CD14-positive monocyte (primary cell): ENCODE measurements at regions not wholly inside any gene's neighbourhood (a gene's known extent, or its start where the extent isn't known, plus 50 kb on each side); places are given as distances from the start of the nearest gene placed in this dataset.

Experiments used
- DNase-seq, 3 donors: peaks; one replicate each; pipeline ENCODE4 v3.0.0-alpha.2; 2011 to 2022
- H2AFZ ChIP-seq: 2 replicates; pipeline ENCODE4 v1.6.0; 2012; ENCODE audit warnings: mild to moderate bottlenecking, low read depth, low read length, inconsistent platforms; ENCODE audit not compliant: insufficient read depth, poor library complexity, severe bottlenecking
- H3K27ac ChIP-seq, 2 donors: 1 replicate in 1 of 2; 2 replicates in 1 of 2; pipeline ENCODE4 v1.5.1; 2012 to 2013; ENCODE audit warnings: low read length in 2 of 2, control low read depth in 1 of 2, inconsistent platforms in 1 of 2, low read depth in 1 of 2, mild to moderate bottlenecking in 1 of 2
- H3K27me3 ChIP-seq, 2 donors: one replicate each; pipeline versions ENCODE4 v1.6.0 to v1.6.1; 2011 to 2013; ENCODE audit warnings: low read length in 2 of 2; ENCODE audit not compliant: control insufficient read depth in 2 of 2, insufficient read depth in 2 of 2
- H3K36me3 ChIP-seq, 2 donors: replicated peaks in 1 of 2; 1 replicate in 1 of 2; 2 replicates in 1 of 2; pipeline versions ENCODE4 v1.5.1 to v1.6.1; 2012 to 2013; ENCODE audit warnings: low read length in 2 of 2, control low read depth in 1 of 2, inconsistent platforms in 1 of 2, mild to moderate bottlenecking in 1 of 2; ENCODE audit not compliant: insufficient read depth in 2 of 2, control insufficient read depth in 1 of 2
- H3K4me1 ChIP-seq, 2 donors: 1 replicate in 1 of 2; 2 replicates in 1 of 2; pipeline versions ENCODE4 v1.5.1 to v1.6.1; 2012 to 2013; ENCODE audit warnings: low read length in 2 of 2, control low read depth in 1 of 2, inconsistent platforms in 1 of 2, mild to moderate bottlenecking in 1 of 2, moderate library complexity in 1 of 2; ENCODE audit not compliant: insufficient read depth in 2 of 2, control insufficient read depth in 1 of 2
- H3K4me2 ChIP-seq: replicated peaks from 2 replicates; pipeline ENCODE3; 2012; ENCODE audit warnings: low read length, moderate library complexity, mild to moderate bottlenecking; ENCODE audit not compliant: poor library complexity, severe bottlenecking; ENCODE audit errors: extremely low read depth
- H3K4me3 ChIP-seq, 3 experiments: fragments of 200-600 bp in 1 of 3; sonication (generic) in 1 of 3; replicated peaks in 1 of 3; 1 replicate in 2 of 3; 2 replicates in 1 of 3; pipeline ENCODE4 v1.5.1; 2011 to 2013; ENCODE audit warnings: low read length in 3 of 3, mild to moderate bottlenecking in 3 of 3, control low read depth in 2 of 3, low read depth in 2 of 3, inconsistent platforms in 1 of 3, moderate library complexity in 1 of 3
- H3K79me2 ChIP-seq: 2 replicates; pipeline ENCODE4 v1.6.0; 2012; ENCODE audit warnings: mild to moderate bottlenecking, control low read depth, inconsistent platforms, low read length, moderate library complexity; ENCODE audit not compliant: insufficient read depth
- H3K9ac ChIP-seq: 2 replicates; pipeline ENCODE4 v1.6.0; 2017; ENCODE audit warnings: low read length, mild to moderate bottlenecking; ENCODE audit not compliant: insufficient read depth, poor library complexity, severe bottlenecking
- H3K9me3 ChIP-seq, 2 donors: replicated peaks in 1 of 2; 1 replicate in 1 of 2; 2 replicates in 1 of 2; pipeline versions ENCODE4 v1.5.1 to v1.6.1; 2012 to 2013; ENCODE audit warnings: low read length in 2 of 2, control low read depth in 1 of 2; ENCODE audit not compliant: control insufficient read depth in 1 of 2, insufficient read depth in 1 of 2
- H4K20me1 ChIP-seq: 2 replicates; pipeline ENCODE4 v1.6.0; 2012; ENCODE audit warnings: mild to moderate bottlenecking, low read length, control low read depth, moderate library complexity; ENCODE audit not compliant: insufficient read depth
- H3K27ac Mint-ChIP-seq, 7 donors: one replicate each; pipeline ENCODE4 v1.8.0; 2020; ENCODE audit warnings: mild to moderate bottlenecking in 7 of 7, mixed read lengths in 7 of 7, moderate library complexity in 6 of 7, inconsistent platforms in 2 of 7
- H3K27me3 Mint-ChIP-seq, 3 donors: one replicate each; pipeline ENCODE4 v1.8.0; 2021 to 2022; ENCODE audit warnings: low read depth in 3 of 3, mild to moderate bottlenecking in 3 of 3, mixed read lengths in 3 of 3, moderate library complexity in 3 of 3, inconsistent platforms in 1 of 3
- H3K36me3 Mint-ChIP-seq, 2 donors: one replicate each; pipeline ENCODE4 v1.8.0; 2020; ENCODE audit warnings: mixed read lengths in 2 of 2, inconsistent platforms in 1 of 2, mild to moderate bottlenecking in 1 of 2
- H3K4me1 Mint-ChIP-seq: one replicate; pipeline ENCODE4 v1.8.0; 2020; ENCODE audit warnings: mild to moderate bottlenecking, mixed read lengths
- H3K4me3 Mint-ChIP-seq, 2 donors: one replicate each; pipeline ENCODE4 v1.8.0; 2020; ENCODE audit warnings: mild to moderate bottlenecking in 2 of 2, mixed read lengths in 2 of 2, moderate library complexity in 1 of 2
- H3K9me3 Mint-ChIP-seq, 7 donors: one replicate each; pipeline ENCODE4 v1.8.0; 2020 to 2022; ENCODE audit warnings: mixed read lengths in 7 of 7, mild to moderate bottlenecking in 6 of 7, moderate library complexity in 6 of 7, inconsistent platforms in 2 of 7
- CTCF ChIP-seq: fragments of 200-600 bp; IDR thresholded peaks from one replicate; pipeline ENCODE4 v1.8.0; 2022; ENCODE audit warnings: antibody characterized with exemption, mild to moderate bottlenecking
- WGBS: methylation state at CpG from one replicate; pipeline ENCODE4 v1.1.5; 2013; ENCODE audit warnings: missing lambda C conversion rate; ENCODE audit not compliant: insufficient coverage; 5-methylcytosine and 5-hydroxymethylcytosine counted together
- intact Hi-C, 2 donors: fragments of 100-400 bp; cut with micrococcal nuclease; formaldehyde crosslinking; loops; one replicate each; pipeline versions ENCODE4 v1.15.0 to v1.15.1; 2023

GRCh38 chr4:54157606-54158005 is 57.6 kb downstream of the GSX2 start:
- no peak overlapping the region for H3K4me2 ChIP-seq
- Mint-ChIP-seq H3K4me1 (peaks cover 2% of the 10 kb centered on the region), H3K27me3 (peaks cover 0 to 5% (median 0%) of the 10 kb centered on the region in 3 donors), H3K36me3 (no peaks in the 10 kb centered on the region), H3K27ac (no peak overlapping the region), H3K9me3 (peaks cover 0 to 16% (median 3%) of the 10 kb centered on the region in 7 donors), H3K4me3 (no peak overlapping the region)
- no peaks in the 10 kb centered on the region for H4K20me1 ChIP-seq
- H3K4me1 ChIP-seq, result no peaks in the 10 kb centered on the region
- no peaks in the 10 kb centered on the region for H3K9me3 ChIP-seq
- no peaks in the 10 kb centered on the region for H3K79me2 ChIP-seq
- TF ChIP-seq CTCF, result no peak
- H3K4me3 ChIP-seq, result no peak overlapping the region
- intact Hi-C loops, result no loop called here
- no peak overlapping the region for H2AFZ ChIP-seq
- H3K36me3 ChIP-seq, result no peaks in the 10 kb centered on the region
- no peak for DNase-seq
- no peak overlapping the region for H3K9ac ChIP-seq
- H3K27ac ChIP-seq, result no peak overlapping the region
- no peaks in the 10 kb centered on the region for H3K27me3 ChIP-seq

DNA sequence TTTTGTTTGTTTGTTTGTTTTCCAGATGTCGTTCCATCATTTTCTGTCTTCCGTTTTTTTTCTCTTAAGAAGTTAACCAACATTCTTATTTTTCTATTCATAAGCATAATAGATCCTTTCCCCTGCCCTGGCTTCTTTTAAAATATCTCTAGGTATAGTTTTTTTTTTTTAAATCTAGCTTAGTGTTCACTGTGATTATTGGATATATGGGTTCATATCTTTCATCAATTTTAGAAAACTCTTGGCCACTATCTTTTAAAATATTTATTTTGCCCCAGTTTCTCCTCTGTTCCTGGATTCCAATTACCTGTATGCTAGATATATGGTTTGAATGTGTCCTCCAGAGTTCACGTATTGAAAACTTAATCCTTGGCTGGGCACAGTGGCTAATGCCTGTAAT is 59.6 kb downstream of the GSX2 start:
- Histone ChIP-seq H3K4me2 (no peak overlapping the region), H3K4me1 (no peaks in the 10 kb centered on the region)
- H3K36me3 Mint-ChIP-seq, result no peaks in the 10 kb centered on the region

More for the DNA sequence above, 59.6 kb downstream of the GSX2 start:
- H4K20me1 ChIP-seq, result no peaks in the 10 kb centered on the region
- Mint-ChIP-seq H3K4me3 (no peak overlapping the region), H3K27me3 (peaks cover 0 to 2% (median 0%) of the 10 kb centered on the region in 3 donors), H3K4me1 (peaks cover 2% of the 10 kb centered on the region), H3K9me3 (peaks cover 0 to 7% (median 2%) of the 10 kb centered on the region in 7 donors), H3K27ac (no peak overlapping the region)
- H3K79me2 ChIP-seq, result no peaks in the 10 kb centered on the region
- H3K27me3 ChIP-seq, result no peaks in the 10 kb centered on the region
- H3K4me3 ChIP-seq, result no peak overlapping the region
- DNase-seq, result no peak
- no CpG with 5 or more reads among the region's 3 CpGs for WGBS
- no peak overlapping the region for H2AFZ ChIP-seq
- H3K9ac ChIP-seq, result no peak overlapping the region
- intact Hi-C loops, result no loop called here
- no peaks in the 10 kb centered on the region for H3K36me3 ChIP-seq
- no peak for TF ChIP-seq CTCF
- no peaks in the 10 kb centered on the region for H3K9me3 ChIP-seq
- no peak overlapping the region for H3K27ac ChIP-seq
